Karpas-422 (cell line): ENCODE measurements at regions not wholly inside any gene's neighbourhood (a gene's known extent, or its start where the extent isn't known, plus 50 kb on each side); places are given as distances from the start of the nearest gene placed in this dataset.
"Not testable (repeated sequence)": the region's sequence is repeated elsewhere in the genome, so short reads cannot be mapped to it uniquely, and the experiment has no call there.

Experiments used
- DNase-seq: peaks from one replicate; pipeline ENCODE4 v3.0.0-alpha.2; 2015
- H2AFZ ChIP-seq: fragments of 200-600 bp; sonication (generic); 2 replicates; pipeline ENCODE4 v1.6.1; 2014; ENCODE audit warnings: antibody characterized with exemption, low read length, mixed read lengths
- H3K27ac ChIP-seq: fragments of 200-600 bp; sonication (generic); 2 replicates; pipeline ENCODE4 v1.5.1; 2014; ENCODE audit warnings: mild to moderate bottlenecking, low read length, moderate library complexity
- H3K27me3 ChIP-seq: fragments of 200-600 bp; sonication (generic); 2 replicates; pipeline ENCODE4 v1.6.1; 2014; ENCODE audit warnings: low read length, mixed read lengths
- H3K36me3 ChIP-seq: fragments of 200-600 bp; sonication (generic); 2 replicates; pipeline ENCODE4 v1.6.1; 2014; ENCODE audit warnings: low read length, mixed read lengths; ENCODE audit not compliant: insufficient read depth
- H3K4me1 ChIP-seq: fragments of 200-600 bp; sonication (generic); 2 replicates; pipeline ENCODE4 v1.6.1; 2014; ENCODE audit warnings: mild to moderate bottlenecking, low read length, mixed read lengths
- H3K4me2 ChIP-seq: fragments of 200-600 bp; sonication (generic); 2 replicates; pipeline ENCODE4 v1.6.1; 2014; ENCODE audit warnings: low read length, low read depth, mild to moderate bottlenecking; ENCODE audit not compliant: poor library complexity, severe bottlenecking
- H3K4me3 ChIP-seq: fragments of 200-600 bp; sonication (generic); 2 replicates; pipeline ENCODE4 v1.5.1; 2014; ENCODE audit warnings: mild to moderate bottlenecking, antibody characterized with exemption, low read length, mixed read lengths
- H3K79me2 ChIP-seq: fragments of 200-600 bp; sonication (generic); 2 replicates; pipeline ENCODE4 v1.6.1; 2014; ENCODE audit warnings: mild to moderate bottlenecking, low read length, mixed read lengths
- H3K9ac ChIP-seq: fragments of 200-600 bp; sonication (generic); 2 replicates; pipeline ENCODE4 v1.6.0; 2014; ENCODE audit warnings: low read length
- H3K9me2 ChIP-seq: fragments of 200-600 bp; sonication (generic), shearing (Covaris generic); replicated peaks from 2 replicates; pipeline ENCODE4 v1.6.0; 2014; ENCODE audit warnings: mild to moderate bottlenecking, low read length, moderate library complexity; ENCODE audit not compliant: insufficient read depth
- H3K9me3 ChIP-seq: fragments of 300-700, 200-600 bp; sonication (generic); 2 replicates; pipeline ENCODE4 v1.6.1; 2014; ENCODE audit warnings: low read length, mixed read lengths
- H4K20me1 ChIP-seq: fragments of 200-600 bp; sonication (generic); 2 replicates; pipeline ENCODE4 v1.6.1; 2014; ENCODE audit warnings: mild to moderate bottlenecking, antibody characterized with exemption, low read length, low read depth; ENCODE audit not compliant: insufficient read depth

- not testable (repeated sequence) for H3K79me2 ChIP-seq, H3K4me3 ChIP-seq, H3K36me3 ChIP-seq, H3K9ac ChIP-seq, H3K9me3 ChIP-seq, H3K27me3 ChIP-seq, H3K27ac ChIP-seq, H3K9me2 ChIP-seq, H2AFZ ChIP-seq, H3K4me2 ChIP-seq, H4K20me1 ChIP-seq, DNase-seq, H3K4me1 ChIP-seq
Observed at GRCh38 chr1:223931476-223931875, 85.7 kb upstream of the TP53BP2 start.

DNA sequence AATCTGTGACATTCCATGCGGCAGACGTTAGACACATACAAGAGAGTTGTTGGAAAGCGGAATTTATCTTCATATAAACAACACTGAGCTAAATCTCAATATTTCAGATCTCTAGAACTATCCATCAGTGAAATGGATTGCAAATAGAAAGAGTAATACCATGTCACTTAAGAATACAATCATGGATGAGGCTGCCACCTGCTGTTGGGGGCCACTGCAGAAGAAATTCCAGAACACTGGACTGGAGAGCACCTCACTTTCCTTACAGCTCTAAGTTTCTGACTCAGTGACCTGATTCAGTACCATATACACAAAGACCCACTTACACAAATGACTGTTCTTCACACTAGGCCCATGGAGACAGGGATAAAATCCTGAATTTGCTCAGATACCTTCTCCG is 75.1 kb upstream of the TP53BP2 start:
- H3K27me3 ChIP-seq, H3K36me3 ChIP-seq, H3K4me3 ChIP-seq, H3K9ac ChIP-seq, H3K9me3 ChIP-seq, H3K4me1 ChIP-seq, DNase-seq, H3K4me2 ChIP-seq, H2AFZ ChIP-seq, H4K20me1 ChIP-seq, H3K9me2 ChIP-seq, H3K27ac ChIP-seq, H3K79me2 ChIP-seq: not testable (repeated sequence)

DNA sequence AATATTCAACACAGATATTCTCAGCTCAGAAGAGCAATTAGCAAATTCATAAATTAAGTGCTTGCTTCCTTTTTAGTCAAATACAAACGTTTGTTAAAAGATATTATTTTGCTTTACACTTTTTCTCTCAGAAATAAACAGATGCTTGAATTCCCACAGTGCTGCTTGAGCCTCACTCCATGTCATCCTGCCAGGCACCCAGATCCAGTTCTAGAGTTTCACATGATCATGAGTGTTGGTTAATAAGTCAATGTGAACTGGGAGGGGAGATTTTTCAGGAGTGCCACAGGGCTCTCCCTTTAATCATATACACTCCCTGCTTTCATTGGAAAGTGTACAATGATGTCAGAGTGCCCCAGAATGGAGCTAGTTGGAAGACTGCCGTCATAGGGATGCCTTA is 69.7 kb upstream of the TP53BP2 start:
- H3K4me3 ChIP-seq, H3K9me2 ChIP-seq, H3K4me1 ChIP-seq, H4K20me1 ChIP-seq, H3K9ac ChIP-seq, H3K36me3 ChIP-seq, H3K27ac ChIP-seq, H2AFZ ChIP-seq, DNase-seq, H3K27me3 ChIP-seq, H3K79me2 ChIP-seq, H3K4me2 ChIP-seq, H3K9me3 ChIP-seq: not testable (repeated sequence)

DNA sequence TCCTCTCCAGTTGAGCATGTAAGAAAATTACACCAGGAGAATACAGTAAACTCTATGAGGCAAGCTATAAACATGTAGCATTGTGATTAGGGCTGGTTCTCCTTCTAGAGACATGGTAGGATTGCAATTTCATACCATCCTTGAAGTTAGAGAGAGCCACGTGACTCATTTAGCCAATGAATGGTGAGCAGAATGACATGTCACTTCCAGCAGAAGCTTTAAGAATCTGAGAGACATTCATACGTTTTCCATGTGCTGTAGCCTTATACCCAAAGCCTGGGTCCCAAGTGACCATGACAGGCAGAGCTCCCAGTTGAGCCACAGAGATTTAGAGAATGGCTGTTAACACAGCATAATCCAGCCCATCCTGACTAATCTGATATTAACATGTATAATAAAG is 68.0 kb upstream of the TP53BP2 start:
- not testable (repeated sequence) for H3K9me3 ChIP-seq, H3K27ac ChIP-seq, H2AFZ ChIP-seq, H3K4me2 ChIP-seq, DNase-seq, H3K4me1 ChIP-seq, H3K4me3 ChIP-seq, H3K36me3 ChIP-seq, H3K27me3 ChIP-seq, H3K9me2 ChIP-seq, H4K20me1 ChIP-seq, H3K9ac ChIP-seq, H3K79me2 ChIP-seq

GRCh38 chr1:223907943-223908587 is 62.3 kb upstream of the TP53BP2 start:
- not testable (repeated sequence) for H3K4me1 ChIP-seq, H3K9me2 ChIP-seq, H3K4me3 ChIP-seq, H3K4me2 ChIP-seq, H3K27ac ChIP-seq, DNase-seq, H4K20me1 ChIP-seq, H3K36me3 ChIP-seq, H3K9me3 ChIP-seq, H2AFZ ChIP-seq, H3K27me3 ChIP-seq, H3K79me2 ChIP-seq, H3K9ac ChIP-seq

GRCh38 chr1:223903221-223903620 is 57.5 kb upstream of the TP53BP2 start:
- H3K9me2 ChIP-seq, H3K27me3 ChIP-seq, H3K9me3 ChIP-seq, H3K4me3 ChIP-seq, H3K4me1 ChIP-seq, H2AFZ ChIP-seq, H3K4me2 ChIP-seq, H3K27ac ChIP-seq, H4K20me1 ChIP-seq, H3K79me2 ChIP-seq, DNase-seq, H3K9ac ChIP-seq, H3K36me3 ChIP-seq: not testable (repeated sequence)

DNA sequence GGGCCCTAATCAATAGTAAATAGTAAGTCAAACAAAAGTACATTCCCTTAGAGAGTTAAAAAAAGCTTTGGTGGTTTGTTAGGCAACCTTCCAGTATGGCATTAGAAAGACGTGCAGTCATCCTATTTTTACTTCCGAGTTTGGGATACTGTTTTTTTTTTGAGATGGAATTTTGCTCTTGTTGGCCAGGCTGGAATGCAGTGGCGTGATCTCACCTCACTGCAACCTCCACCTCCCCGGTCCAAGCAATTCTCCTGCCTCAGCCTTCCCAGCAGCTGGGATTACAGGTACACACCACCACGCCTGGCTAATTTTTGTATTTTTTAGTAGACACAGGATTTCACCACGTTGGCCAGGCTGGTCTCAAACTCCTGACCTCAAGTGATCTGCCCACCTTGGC is 54.0 kb upstream of the TP53BP2 start:
- H3K79me2 ChIP-seq, H3K9ac ChIP-seq, H2AFZ ChIP-seq, DNase-seq, H3K27me3 ChIP-seq, H4K20me1 ChIP-seq, H3K9me2 ChIP-seq, H3K4me2 ChIP-seq, H3K4me3 ChIP-seq, H3K4me1 ChIP-seq, H3K27ac ChIP-seq, H3K36me3 ChIP-seq, H3K9me3 ChIP-seq: not testable (repeated sequence)

- not testable (repeated sequence) for H3K27me3 ChIP-seq, H3K79me2 ChIP-seq, H3K4me2 ChIP-seq, H4K20me1 ChIP-seq, H3K4me1 ChIP-seq, H3K9me2 ChIP-seq, H3K9ac ChIP-seq, DNase-seq, H3K9me3 ChIP-seq, H3K4me3 ChIP-seq, H3K36me3 ChIP-seq, H2AFZ ChIP-seq, H3K27ac ChIP-seq
Observed at GRCh38 chr1:223897097-223897496, 51.4 kb upstream of the TP53BP2 start.

DNA sequence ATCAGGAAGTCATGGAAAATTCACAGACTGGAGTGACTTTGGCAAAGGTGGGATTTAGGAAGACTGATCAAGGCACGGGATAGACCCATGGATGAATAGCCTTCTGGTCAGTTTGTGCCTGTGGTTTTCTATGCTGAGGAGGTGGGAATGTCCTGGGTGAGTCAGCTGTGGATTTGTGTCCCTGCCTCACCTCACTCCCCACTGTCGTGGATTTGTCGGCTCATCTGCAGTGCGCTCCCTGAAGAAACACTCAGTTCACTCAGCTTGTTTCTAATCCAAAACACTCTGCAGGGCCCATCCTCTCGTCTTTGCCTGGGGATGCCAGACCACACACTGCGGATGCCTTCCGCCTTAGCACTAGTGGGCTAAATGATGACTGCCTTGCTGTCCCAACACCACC is 50.2 kb upstream of the TP53BP2 start:
- not testable (repeated sequence) for DNase-seq, H3K4me2 ChIP-seq, H3K4me3 ChIP-seq, H3K9ac ChIP-seq, H3K79me2 ChIP-seq, H3K27me3 ChIP-seq, H4K20me1 ChIP-seq, H3K4me1 ChIP-seq, H3K9me3 ChIP-seq, H3K27ac ChIP-seq, H2AFZ ChIP-seq, H3K9me2 ChIP-seq, H3K36me3 ChIP-seq
